HG03175 (cell line): ENCODE measurements at regions not wholly inside any gene's neighbourhood (a gene's known extent, or its start where the extent isn't known, plus 50 kb on each side); places are given as distances from the start of the nearest gene placed in this dataset.

Source experiments
- ATAC-seq: cut with Tn5 transposase; IDR thresholded peaks from one replicate; pipeline ENCODE4 v1.9.1; 2021; ENCODE audit warnings: mild to moderate bottlenecking, moderate library complexity; ENCODE audit not compliant: unreplicated experiment

DNA sequence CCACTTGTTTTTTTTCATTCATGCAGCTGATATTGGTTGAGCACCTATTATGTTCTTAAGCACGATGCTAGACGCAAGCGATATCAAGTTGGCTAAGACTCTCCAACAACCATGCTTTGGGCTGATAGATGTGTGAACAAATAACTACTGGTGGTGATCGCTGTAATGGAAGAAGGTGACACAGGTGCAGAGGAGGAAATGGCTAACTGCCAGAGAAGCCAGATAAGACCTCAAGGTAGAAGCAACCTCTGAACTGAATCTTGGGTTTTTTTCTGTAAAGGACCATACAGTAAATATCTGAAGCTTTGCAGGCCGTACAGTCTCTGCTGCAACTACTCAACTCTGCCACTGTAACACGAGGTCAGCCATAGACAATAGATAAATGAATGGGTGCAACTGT is 97.9 kb downstream of the C17orf67 start:
- no peak for ATAC-seq

DNA sequence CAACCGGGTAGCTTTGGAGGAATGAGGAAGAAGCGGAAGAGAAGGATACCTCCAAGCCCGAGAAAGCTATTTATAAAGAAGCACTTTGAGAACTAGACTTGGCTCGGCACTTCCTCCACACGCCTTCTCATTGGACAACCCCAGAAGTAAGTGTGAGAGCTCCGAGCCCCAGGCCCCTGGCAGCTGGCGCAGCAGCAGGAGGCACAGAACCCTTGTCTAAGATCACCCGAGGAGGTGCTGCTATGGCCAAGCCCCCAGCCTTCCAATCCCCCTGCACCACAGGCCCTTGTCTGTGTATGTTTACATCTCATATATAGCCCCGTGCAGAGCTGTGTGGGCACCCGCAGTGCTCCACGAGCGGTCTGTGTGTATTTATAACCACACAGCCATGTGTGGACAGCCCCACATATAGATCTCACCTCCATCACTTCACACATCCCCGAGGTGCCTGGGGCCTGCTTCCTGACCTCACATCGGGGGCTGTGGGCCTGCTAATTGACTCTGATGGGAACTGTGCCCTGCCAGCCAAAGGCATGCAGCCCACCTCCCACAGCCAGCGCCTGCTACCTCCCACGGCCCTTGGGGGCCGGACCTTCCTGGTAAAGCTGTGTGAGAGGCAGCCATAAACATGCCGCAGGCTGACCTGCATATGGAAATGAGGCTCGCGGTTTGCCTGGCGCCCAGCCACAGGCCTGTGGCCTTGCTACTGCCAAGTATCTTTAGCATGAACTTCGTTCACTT is 96.1 kb downstream of the C17orf67 start:
- ATAC-seq, result no peak

DNA sequence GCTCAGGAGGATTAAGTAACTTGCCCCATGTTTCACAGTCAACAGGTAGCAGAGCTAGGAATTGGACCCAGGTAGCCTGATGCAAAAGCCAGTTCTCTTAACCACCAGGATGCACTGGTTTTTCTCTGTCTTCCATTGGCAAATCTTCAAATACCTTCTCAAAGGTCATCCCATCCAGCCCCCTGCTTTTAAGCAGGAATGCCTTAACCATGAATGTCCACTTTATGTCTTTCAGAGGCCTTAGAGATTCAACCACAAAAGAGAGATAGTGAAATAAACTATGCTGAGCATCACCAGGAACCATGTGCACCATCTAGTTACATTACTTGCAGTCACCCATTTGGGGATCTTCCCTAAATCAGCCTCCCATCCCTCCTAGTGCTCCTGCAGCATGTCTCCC is 94.3 kb downstream of the C17orf67 start:
- ATAC-seq, result no peak

DNA sequence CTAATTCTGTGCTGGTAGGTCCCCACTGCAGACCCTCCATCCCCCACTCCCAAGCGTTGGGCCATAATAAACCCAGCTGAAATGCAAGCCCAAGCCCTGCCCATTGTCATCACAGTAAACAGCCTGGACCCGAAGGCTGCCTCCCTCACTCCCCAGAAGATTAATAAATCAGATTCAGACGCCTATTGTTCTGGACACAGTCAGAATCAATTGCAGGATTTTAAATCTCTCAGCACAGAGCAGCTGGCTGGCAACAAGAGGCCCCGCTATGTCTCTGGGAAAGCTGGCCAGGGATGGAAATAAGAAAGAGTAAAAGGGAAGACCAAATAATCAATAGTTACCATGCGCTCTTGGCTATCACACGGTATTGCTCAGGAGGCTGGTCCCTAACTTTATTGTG is 93.9 kb downstream of the C17orf67 start:
- ATAC-seq, result no peak

DNA sequence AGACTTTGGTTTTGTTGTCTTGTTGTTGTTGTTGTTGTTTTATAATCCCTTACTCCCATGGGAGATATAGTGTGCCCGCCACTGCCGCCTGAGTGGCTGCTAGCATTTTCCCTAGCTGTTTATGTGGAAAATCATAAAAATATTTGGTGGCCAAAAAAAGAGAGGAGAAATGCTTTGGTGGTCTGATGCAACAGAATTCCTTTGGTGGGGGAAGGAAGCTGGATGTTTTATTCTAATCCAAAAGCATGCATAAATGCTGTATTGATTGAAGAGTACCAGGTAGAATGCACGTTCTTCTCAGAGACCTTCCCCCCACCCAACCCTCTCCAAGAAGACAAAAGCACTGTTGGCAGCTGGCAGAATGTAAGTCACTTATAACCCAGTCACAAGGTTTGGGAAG is 93.2 kb downstream of the C17orf67 start:
- no peak for ATAC-seq
